ENCODE measurements at regions not wholly inside any gene's neighbourhood (a gene's known extent, or its start where the extent isn't known, plus 50 kb on each side); places are given as distances from the start of the nearest gene placed in this dataset.

DNA sequence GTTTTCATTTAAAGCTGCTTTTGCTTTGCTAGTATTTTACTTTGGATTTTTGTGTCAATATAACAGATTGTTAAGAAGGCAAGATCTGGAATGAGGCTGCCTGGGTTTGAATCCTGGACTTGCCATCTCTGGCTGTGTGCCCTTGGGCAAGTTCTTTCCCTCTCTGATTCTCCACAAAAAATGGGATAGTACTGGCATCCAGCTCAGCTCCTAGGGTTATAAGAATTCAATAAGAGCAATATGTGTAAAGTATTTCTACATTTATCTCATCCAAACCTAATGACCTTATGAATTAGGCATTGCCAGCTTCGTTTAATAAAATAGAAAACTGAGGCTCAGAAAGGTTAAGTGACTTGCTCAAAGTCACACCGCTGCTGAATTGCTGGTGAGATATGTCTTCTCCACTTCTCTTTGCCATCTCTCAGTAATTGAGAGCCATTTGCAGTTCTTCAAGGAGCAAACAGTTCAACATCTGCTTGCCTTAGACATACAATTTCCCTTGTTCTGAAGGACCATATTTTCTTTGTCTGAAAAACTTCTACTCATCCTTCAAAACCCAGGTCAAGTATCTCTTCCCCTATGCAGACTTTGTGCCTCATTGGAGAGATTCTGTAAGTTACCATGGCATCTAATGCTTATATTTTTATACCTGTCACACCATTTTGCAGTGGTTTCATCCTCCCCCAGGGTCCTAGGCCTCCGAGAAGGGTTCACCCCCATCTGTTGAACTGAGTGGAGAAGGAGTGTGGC, 80.8 kb upstream of the TLE3 start:
- intact Hi-C loops (cut with DNase I), result no loop called here
- no peak overlapping the region for H3K4me3 ChIP-seq
- no peak overlapping the region for H3K27ac ChIP-seq
- no peak for TF ChIP-seq POLR2A (IDR thresholded peaks at IDR 0.05)
- TF ChIP-seq, protein P1, sequence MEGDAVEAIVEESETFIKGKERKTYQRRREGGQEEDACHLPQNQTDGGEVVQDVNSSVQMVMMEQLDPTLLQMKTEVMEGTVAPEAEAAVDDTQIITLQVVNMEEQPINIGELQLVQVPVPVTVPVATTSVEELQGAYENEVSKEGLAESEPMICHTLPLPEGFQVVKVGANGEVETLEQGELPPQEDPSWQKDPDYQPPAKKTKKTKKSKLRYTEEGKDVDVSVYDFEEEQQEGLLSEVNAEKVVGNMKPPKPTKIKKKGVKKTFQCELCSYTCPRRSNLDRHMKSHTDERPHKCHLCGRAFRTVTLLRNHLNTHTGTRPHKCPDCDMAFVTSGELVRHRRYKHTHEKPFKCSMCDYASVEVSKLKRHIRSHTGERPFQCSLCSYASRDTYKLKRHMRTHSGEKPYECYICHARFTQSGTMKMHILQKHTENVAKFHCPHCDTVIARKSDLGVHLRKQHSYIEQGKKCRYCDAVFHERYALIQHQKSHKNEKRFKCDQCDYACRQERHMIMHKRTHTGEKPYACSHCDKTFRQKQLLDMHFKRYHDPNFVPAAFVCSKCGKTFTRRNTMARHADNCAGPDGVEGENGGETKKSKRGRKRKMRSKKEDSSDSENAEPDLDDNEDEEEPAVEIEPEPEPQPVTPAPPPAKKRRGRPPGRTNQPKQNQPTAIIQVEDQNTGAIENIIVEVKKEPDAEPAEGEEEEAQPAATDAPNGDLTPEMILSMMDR (IDR thresholded peaks at IDR 0.05), result no peak
- no peaks in the 10 kb centered on the region for H3K36me3 ChIP-seq
- DNase-seq (no peak), ATAC-seq (no peak)
- 93% methylated on average over 3 of the region's 3 CpGs for WGBS (ENCODE audit: insufficient coverage, low coverage, low lambda C conversion rate, missing lambda C conversion rate)
- H3K4me1 ChIP-seq, result no peaks in the 10 kb centered on the region
- H3K9me3 ChIP-seq, result no peaks in the 10 kb centered on the region
- no peaks in the 10 kb centered on the region for H3K27me3 ChIP-seq

DNA sequence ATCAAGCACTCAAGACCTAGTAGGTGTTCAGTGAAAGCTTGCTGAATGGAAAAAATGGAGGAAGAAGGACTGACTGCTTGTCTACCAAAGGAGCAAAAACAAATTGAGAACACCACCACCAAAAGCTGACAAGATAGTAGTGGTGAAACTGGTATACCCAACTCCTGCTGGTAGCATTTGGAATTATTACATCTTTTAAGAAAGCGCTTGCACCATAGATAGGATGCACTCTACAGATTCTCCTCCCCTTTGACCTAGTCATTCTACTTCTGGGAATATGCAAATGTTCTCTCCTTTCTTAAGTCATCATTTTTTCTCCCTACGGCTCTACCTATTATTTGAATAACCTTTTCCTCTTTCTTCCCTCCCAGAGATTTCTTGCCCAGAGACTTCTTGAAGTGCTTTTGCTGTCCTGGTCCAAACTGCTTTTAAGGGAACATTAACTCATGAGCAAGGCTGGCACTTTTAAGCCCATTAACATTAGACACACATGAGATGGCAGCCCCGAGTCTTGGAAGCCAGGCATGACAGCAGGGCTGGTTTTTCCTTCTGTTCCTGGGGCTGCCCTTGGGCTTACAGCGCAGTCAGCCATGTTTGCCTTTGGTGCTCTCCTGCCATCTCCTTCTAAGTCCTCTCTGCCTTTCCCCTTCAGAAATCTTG, 75.0 kb upstream of the TLE3 start:
- no peaks in the 10 kb centered on the region for H3K36me3 ChIP-seq
- TF ChIP-seq, protein P1 (IDR thresholded peaks at IDR 0.05), result no peak
- no peak for TF ChIP-seq POLR2A (IDR thresholded peaks at IDR 0.05)
- no peak overlapping the region for H3K4me3 ChIP-seq
- H3K27me3 ChIP-seq, result no peaks in the 10 kb centered on the region
- H3K9me3 ChIP-seq, result no peaks in the 10 kb centered on the region
- ATAC-seq, result no peak
- intact Hi-C loops (cut with DNase I), result no loop called here
- H3K4me1 ChIP-seq, result peaks cover 0 to 14% (median 0%) of the 10 kb centered on the region in 4 donors
- DNase-seq, result no peak
- WGBS (ENCODE audit: insufficient coverage, low coverage, low lambda C conversion rate, missing lambda C conversion rate), result 85% methylated on average over 4 of the region's 4 CpGs
- no peak overlapping the region for H3K27ac ChIP-seq

DNA sequence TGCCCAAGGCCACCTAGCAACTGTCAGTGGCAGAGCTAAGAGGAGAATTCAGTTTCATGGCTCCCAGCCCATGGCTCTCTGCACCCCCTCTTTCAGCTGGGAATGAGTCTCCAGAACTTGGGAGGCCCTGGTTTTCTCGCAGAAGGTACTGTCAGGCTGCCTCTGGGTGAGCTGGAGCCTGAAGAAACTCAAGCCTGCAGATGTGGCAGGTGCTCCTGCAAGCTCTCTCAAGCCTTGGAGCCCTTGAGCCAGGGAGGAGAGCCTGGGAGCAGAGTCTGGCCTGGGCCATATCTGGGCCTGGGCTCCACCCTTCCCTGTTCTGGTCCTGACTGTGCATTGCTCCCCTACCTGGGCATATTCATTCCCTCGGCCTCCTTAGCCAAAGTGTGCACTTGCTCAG, 74.4 kb upstream of the TLE3 start:
- Histone ChIP-seq H3K9me3 (no peaks in the 10 kb centered on the region), H3K27ac (no peak overlapping the region), H3K4me3 (no peak overlapping the region), H3K36me3 (no peaks in the 10 kb centered on the region), H3K27me3 (no peaks in the 10 kb centered on the region), H3K4me1 (peaks cover 0 to 14% (median 0%) of the 10 kb centered on the region in 4 donors)
- intact Hi-C loops (cut with DNase I), result no loop called here
- ATAC-seq (no peak), DNase-seq (no peak)
- 100% methylated on average over 1 of the region's 2 CpGs for WGBS (ENCODE audit: insufficient coverage, low coverage, low lambda C conversion rate, missing lambda C conversion rate)
- TF ChIP-seq, protein P1 (IDR thresholded peaks at IDR 0.05), result no peak
- TF ChIP-seq POLR2A (IDR thresholded peaks at IDR 0.05), result no peak

DNA sequence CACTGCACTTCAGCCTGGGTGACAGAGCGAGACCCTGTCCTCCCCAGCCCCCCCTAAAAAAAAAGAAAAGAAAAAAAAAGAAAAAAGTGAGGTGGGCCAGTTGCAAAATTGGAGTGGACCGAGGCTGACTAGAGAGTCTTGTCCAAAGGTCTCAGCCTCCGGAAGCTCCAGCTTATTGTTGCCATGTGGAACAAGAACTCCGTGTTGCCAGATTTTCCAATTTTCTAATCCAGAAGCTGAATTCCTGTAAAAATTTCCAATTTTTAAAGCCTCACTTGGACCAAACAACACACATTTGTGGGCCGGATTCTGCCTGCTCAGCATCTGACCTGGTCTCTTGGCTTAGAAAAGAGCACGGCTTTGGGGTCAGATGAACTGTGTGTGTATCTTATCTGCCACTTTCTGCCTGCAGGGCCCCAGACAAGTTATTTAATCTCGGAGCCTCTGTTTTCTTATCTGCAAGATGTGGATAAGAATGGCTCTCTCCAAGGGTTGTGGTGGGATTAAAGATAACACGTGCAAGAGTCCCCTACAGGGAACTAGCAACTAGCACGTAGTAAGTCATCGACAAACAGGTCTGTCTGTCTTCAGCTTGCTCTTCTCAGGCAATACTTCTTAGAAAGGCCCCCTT, 73.7 kb upstream of the TLE3 start:
- Histone ChIP-seq H3K27me3 (no peaks in the 10 kb centered on the region), H3K9me3 (no peaks in the 10 kb centered on the region), H3K27ac (peak overlapping the region in 1 of 3 donors; percentile 46), H3K4me1 (peaks cover 0 to 22% (median 5%) of the 10 kb centered on the region in 4 donors), H3K36me3 (no peaks in the 10 kb centered on the region), H3K4me3 (no peak overlapping the region)
- ATAC-seq (peak; percentile 36 to 86 (median 54)), DNase-seq (no peak)
- WGBS (ENCODE audit: insufficient coverage, low coverage, low lambda C conversion rate, missing lambda C conversion rate), result 37% methylated on average over 9 of the region's 10 CpGs
- intact Hi-C loops (cut with DNase I), result no loop called here
- TF ChIP-seq, protein P1 (IDR thresholded peaks at IDR 0.05), result no peak
- TF ChIP-seq POLR2A (IDR thresholded peaks at IDR 0.05), result no peak
